ENCODE measurements at regions not wholly inside any gene's neighbourhood (a gene's known extent, or its start where the extent isn't known, plus 50 kb on each side); places are given as distances from the start of the nearest gene placed in this dataset.

GRCh38 chr15:94910166-94910565 lies 678.8 kb downstream of the MCTP2 start:
- ATAC-seq (no peak), FAIRE-seq (no peak), DNase-seq (ENCODE audit: low spot score) (no peak)
- Histone ChIP-seq H4K20me1 (ENCODE audit: insufficient read depth, low read length) (no peaks in the 10 kb centered on the region), H3K27ac (ENCODE audit: extremely low read length, insufficient read depth, low read length) (no peak overlapping the region), H3K9me3 (ENCODE audit: low read length) (peaks cover 79% of the 10 kb centered on the region), H3K4me3 (replicated peaks in 1 of 3; ENCODE audit: insufficient read depth in 1 of 3, low read depth in 2 of 3, low read length in 3 of 3) (no peak overlapping the region), H3K79me2 (ENCODE audit: insufficient read depth, low read length) (no peaks in the 10 kb centered on the region), H3K9ac (ENCODE audit: insufficient read depth, low read depth, low read length) (no peak overlapping the region), H3K4me1 (ENCODE audit: insufficient read depth, low read length) (no peaks in the 10 kb centered on the region), H3K4me2 (ENCODE audit: low read depth, low read length) (no peak overlapping the region), H3K27me3 (ENCODE audit: control insufficient read depth in 1 of 2, insufficient read depth in 2 of 2, low read length in 2 of 2) (no peaks in the 10 kb centered on the region; a peak in 1 of 5 replicates), H2AFZ (ENCODE audit: low read length) (no peak overlapping the region), H3K36me3 (replicated peaks in 1 of 2; ENCODE audit: control insufficient read depth in 1 of 2, insufficient read depth in 2 of 2, low read length in 2 of 2) (no peaks in the 10 kb centered on the region)
- POLR2A ChIA-PET, result no interaction called here
- intact Hi-C loops (cut with micrococcal nuclease; ENCODE audit: unreplicated experiment) (no loop called here), in situ Hi-C loops (cut with HindIII; ENCODE audit: extremely low pct_ligation_motif_present, low pct_unique_long_range_greater_than_20kb) (no loop called here)
- no peak for TF ChIP-seq POGZ (CRISPR knock-in tag; IDR thresholded peaks at IDR 0.05)
- no peak for TF ChIP-seq ZNF674 (CRISPR knock-in tag; IDR thresholded peaks at IDR 0.05; ENCODE audit: low read depth)
- no peak for TF ChIP-seq RARG (CRISPR knock-in tag; IDR thresholded peaks at IDR 0.05; ENCODE audit: low read depth)
- no peak for TF ChIP-seq TBX2 (CRISPR knock-in tag; IDR thresholded peaks at IDR 0.05; ENCODE audit: borderline replicate concordance)
- TF ChIP-seq CENPT (CRISPR knock-in tag; IDR thresholded peaks at IDR 0.05; ENCODE audit: low read depth), result no peak
- no peak for TF ChIP-seq E2F1 (CRISPR knock-in tag; IDR thresholded peaks at IDR 0.05)
- no peak for TF ChIP-seq THAP11 (CRISPR knock-in tag; IDR thresholded peaks at IDR 0.05)
- CTCF ChIA-PET (ENCODE audit: low intra/inter-chr PET ratio, low total read pairs), result no interaction called here
- no TSS peak for BruUV-seq (replicated peaks)

GRCh38 chr15:94912760-94913159 lies 681.4 kb downstream of the MCTP2 start:
- ChIA-PET CTCF (ENCODE audit: low intra/inter-chr PET ratio, low total read pairs) (no interaction called here), POLR2A (no interaction called here)
- ATAC-seq (no peak), FAIRE-seq (no peak), DNase-seq (ENCODE audit: low spot score) (no peak)
- H3K9ac ChIP-seq (ENCODE audit: insufficient read depth, low read depth, low read length), result no peak overlapping the region
- peaks cover 83% of the 10 kb centered on the region for H3K9me3 ChIP-seq (ENCODE audit: low read length)
- H2AFZ ChIP-seq (ENCODE audit: low read length), result no peak overlapping the region
- no peaks in the 10 kb centered on the region for H4K20me1 ChIP-seq (ENCODE audit: insufficient read depth, low read length)
- intact Hi-C loops (cut with micrococcal nuclease; ENCODE audit: unreplicated experiment), result no loop called here
- H3K27ac ChIP-seq (ENCODE audit: extremely low read length, insufficient read depth, low read length), result no peak overlapping the region
- H3K36me3 ChIP-seq (replicated peaks in 1 of 2; ENCODE audit: control insufficient read depth in 1 of 2, insufficient read depth in 2 of 2, low read length in 2 of 2), result no peaks in the 10 kb centered on the region
- H3K27me3 ChIP-seq (ENCODE audit: control insufficient read depth in 1 of 2, insufficient read depth in 2 of 2, low read length in 2 of 2), result no peaks in the 10 kb centered on the region; a peak in 1 of 5 replicates
- no peak overlapping the region for H3K4me3 ChIP-seq (replicated peaks in 1 of 3; ENCODE audit: insufficient read depth in 1 of 3, low read depth in 2 of 3, low read length in 3 of 3)
- WGBS (ENCODE audit: low lambda C conversion rate), result 0% methylated on average over 3 of the region's 3 CpGs
- no TSS peak for BruUV-seq (replicated peaks)
- in situ Hi-C loops (cut with HindIII; ENCODE audit: extremely low pct_ligation_motif_present, low pct_unique_long_range_greater_than_20kb), result no loop called here
- H3K79me2 ChIP-seq (ENCODE audit: insufficient read depth, low read length), result no peaks in the 10 kb centered on the region
- no peak overlapping the region for H3K4me2 ChIP-seq (ENCODE audit: low read depth, low read length)
- H3K4me1 ChIP-seq (ENCODE audit: insufficient read depth, low read length), result no peaks in the 10 kb centered on the region
- TF ChIP-seq ZNF501 (CRISPR knock-in tag; IDR thresholded peaks at IDR 0.05) (no peak), ARID2 (CRISPR knock-in tag; IDR thresholded peaks at IDR 0.05; ENCODE audit: borderline replicate concordance) (no peak), SRY (CRISPR knock-in tag; IDR thresholded peaks at IDR 0.05) (no peak), MTA1 (CRISPR knock-in tag; IDR thresholded peaks at IDR 0.05; ENCODE audit: borderline replicate concordance) (no peak), ZNF10 (CRISPR knock-in tag; IDR thresholded peaks at IDR 0.05; ENCODE audit: borderline replicate concordance, low read depth) (no peak), ZNF709 (CRISPR knock-in tag; IDR thresholded peaks at IDR 0.05) (no peak), NFKB2 (CRISPR knock-in tag; IDR thresholded peaks at IDR 0.05; ENCODE audit: borderline replicate concordance) (no peak), SOX6 (IDR thresholded peaks at IDR 0.05) (no peak), SOX6 (CRISPR knock-in tag; IDR thresholded peaks at IDR 0.05) (no peak), KAT2B (IDR thresholded peaks at IDR 0.05; ENCODE audit: borderline replicate concordance, low read depth, low read length) (no peak)
